OCI-LY7 (cell line): ENCODE measurements at regions not wholly inside any gene's neighbourhood (a gene's known extent, or its start where the extent isn't known, plus 50 kb on each side); places are given as distances from the start of the nearest gene placed in this dataset.

Experiments used
- CTCF ChIP-seq: fragments of 200-600 bp; sonication (generic); conservative IDR thresholded peaks from 2 replicates; pipeline ENCODE4 v1.5.1; 2014; ENCODE audit warnings: mild to moderate bottlenecking, antibody characterized with exemption, low read length, moderate library complexity, mixed read lengths
- EZH2phosphoT487 ChIP-seq: fragments of 200-600 bp; sonication (generic); IDR thresholded peaks from 2 replicates; pipeline ENCODE4 v1.6.1; 2018; ENCODE audit warnings: low read depth, borderline replicate concordance, mild to moderate bottlenecking, mixed run types, antibody characterized with exemption, low read length, moderate library complexity, mixed read lengths

- TF ChIP-seq CTCF (no peak), EZH2phosphoT487 (no peak)
Measured at GRCh38 chr4:147173322-147173721, 227.7 kb upstream of the TTC29 start.
